ENCODE measurements at regions not wholly inside any gene's neighbourhood (a gene's known extent, or its start where the extent isn't known, plus 50 kb on each side); places are given as distances from the start of the nearest gene placed in this dataset.
A peak's percentile ranks its signal among the peaks of the same experiment; 100 is the strongest.

DNA sequence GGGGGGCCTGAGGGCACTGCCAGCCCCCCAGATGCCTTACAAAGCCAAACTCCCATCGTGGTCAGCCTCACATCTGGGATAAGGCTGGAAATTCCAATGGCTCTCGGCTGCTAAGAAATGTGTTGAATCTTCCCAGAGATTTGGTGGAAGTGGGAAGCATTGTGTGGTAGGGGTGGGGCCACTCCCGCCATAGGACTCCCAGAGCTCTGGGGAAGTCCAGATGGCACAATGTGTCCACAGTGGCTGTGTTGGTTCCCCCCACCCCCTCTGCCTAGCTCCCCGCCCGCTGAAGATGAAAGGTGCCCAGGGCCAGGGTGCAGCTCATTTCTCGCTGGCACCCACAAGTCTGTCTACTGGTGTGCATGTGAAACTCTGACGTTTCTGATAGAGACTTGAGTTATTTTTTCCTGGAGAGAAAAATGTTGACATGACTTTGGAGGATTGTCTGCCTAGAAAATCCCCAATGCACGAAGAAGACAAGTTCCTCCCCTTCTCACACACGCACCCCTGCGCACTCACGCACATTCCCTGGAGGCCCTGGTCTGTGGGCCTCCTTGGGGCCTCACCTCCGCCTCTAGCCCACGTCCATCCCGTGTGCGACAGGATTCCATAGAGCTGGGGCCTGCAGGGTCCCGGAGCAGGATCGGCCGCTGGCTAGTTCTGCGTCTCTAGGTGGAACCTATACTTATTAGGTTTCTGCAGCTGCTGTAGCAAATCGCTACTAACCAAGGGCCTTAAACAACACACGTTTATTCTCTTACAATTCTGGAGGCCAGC, 199.1 kb downstream of the ZFP36L2 start:
- DNase-seq (ENCODE audit: low read depth, low spot score): no peak
- in situ Hi-C loops (cut with HindIII; ENCODE audit: low pct_unique_long_range_greater_than_20kb, low sequenced_read_pairs): no loop called here

DNA sequence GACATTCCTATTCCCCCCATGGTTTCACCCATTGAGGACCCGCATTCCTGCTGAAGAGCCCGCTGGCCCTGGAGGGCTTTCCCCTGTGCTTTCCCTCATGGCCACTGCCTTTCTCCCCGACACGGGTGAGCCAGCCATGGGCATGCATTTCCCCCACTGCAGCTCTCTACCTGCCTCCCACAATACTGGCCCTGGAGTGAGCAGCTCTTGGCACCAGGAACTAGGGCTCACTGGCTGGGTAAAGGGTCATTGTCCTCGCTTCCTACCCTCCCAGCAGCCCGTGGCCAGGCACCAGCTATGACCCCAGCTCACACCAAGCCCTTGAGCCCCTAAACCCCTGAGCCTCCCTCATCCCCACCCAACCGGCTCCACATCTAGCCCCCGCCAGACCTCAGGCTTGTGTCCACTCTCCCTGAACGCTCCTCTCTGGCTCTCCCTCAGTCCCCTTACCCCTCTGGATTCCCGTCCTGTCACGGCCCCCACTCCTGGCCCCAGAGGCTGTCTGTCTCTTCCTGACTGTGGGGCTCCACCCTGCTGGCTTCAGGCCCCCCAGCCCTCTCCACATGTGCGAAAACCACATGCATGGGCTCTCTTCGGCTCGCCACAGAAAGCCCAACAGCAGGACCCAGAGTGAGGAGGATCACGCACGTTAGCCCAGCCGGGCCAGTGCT, 199.8 kb downstream of the ZFP36L2 start:
- in situ Hi-C loops (cut with HindIII; ENCODE audit: low pct_unique_long_range_greater_than_20kb, low sequenced_read_pairs): no loop called here
- no peak for DNase-seq (ENCODE audit: low read depth, low spot score)

DNA sequence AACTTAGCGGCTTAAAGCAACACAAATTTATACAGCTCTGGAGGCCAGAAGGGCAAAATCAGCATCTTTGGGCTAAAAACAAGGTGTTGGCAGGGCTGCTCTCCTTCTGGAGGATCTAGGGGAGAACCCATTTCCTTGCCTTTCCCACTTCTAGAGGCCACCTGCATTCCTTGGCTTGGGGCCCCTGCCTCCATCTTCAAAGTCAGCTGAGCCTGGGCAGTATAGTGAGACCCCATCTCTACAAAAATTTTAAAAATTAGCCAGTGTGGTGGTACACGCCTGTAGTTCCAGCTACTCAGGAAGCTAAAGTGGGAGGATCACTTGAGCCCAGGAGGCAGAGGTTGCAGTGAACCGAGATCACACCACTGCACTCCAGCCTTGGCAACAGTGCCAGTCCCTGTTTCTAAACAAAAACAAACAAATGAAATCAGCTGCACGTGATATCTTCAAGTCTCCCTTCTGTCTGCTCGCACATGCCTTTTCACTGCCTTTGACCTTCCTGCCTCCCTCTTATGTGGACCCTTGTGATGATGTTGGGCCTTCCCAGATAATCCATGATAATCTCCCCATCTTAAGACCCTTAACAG, 200.6 kb downstream of the ZFP36L2 start:
- DNase-seq (ENCODE audit: low read depth, low spot score): no peak
- in situ Hi-C loops (cut with HindIII; ENCODE audit: low pct_unique_long_range_greater_than_20kb, low sequenced_read_pairs): no loop called here

DNA sequence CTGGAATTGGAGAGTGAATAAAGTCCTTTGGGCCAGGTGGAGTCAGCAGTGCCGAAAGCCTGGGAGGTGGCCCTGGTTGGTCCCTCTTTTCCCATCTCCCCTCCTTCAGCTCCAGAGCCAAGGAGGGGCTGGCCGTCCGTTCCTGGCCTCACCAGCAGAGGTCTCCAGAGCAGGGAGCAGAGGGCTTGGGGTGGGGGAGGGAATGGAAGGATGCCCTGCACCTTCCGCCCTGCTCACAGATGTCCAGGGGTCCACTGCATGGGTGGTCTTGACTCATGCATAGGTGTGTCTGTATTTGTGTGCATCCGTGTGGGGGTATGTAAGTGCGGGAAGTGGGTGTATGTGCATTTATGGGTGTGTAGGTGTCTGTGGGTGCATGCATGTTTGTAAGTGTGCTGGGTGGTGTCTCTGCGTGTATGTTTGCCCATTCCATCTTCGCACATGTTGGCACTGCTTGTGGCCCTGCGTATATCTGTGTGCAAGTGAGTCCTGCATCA, 201.8 kb downstream of the ZFP36L2 start:
- in situ Hi-C loops (cut with HindIII; ENCODE audit: low pct_unique_long_range_greater_than_20kb, low sequenced_read_pairs): no loop called here
- DNase-seq (ENCODE audit: low read depth, low spot score): peak; percentile 81

DNA sequence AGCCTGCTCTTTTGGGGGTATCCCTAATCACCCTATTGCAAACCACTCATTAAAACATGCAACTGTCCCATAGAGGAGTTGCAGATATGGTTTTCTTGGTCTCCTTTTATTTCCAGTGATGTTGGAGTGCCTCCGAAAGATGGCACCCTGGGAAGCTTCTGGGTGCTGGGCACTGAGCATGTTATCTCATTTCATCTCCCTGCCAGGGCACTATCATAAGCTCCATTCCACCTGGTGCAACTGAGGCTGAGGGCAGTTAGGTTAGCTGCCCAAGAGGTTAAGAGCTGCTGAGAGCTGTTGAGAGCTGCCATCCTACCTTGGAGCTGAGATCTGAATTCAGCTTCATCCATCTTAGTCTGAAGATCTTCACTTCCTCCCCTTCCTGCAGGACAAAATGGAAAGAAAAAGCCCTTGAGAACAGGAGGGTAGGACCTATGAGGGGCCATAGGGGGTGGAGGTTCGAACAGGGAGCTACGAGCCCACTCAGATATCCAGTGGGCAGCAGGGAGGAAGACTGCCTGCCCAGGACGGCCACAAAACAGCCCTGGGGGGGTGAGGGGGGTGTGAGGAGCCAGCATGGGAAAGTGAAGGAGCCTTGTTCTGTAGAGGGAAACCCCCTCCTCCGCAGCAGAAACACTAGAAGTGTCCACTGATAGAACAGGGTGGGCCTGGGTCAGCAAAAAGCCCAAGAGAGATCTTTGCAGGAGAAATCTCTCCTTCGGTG, 202.5 kb downstream of the ZFP36L2 start:
- no peak for DNase-seq (ENCODE audit: low read depth, low spot score)
- in situ Hi-C loops (cut with HindIII; ENCODE audit: low pct_unique_long_range_greater_than_20kb, low sequenced_read_pairs): no loop called here

DNA sequence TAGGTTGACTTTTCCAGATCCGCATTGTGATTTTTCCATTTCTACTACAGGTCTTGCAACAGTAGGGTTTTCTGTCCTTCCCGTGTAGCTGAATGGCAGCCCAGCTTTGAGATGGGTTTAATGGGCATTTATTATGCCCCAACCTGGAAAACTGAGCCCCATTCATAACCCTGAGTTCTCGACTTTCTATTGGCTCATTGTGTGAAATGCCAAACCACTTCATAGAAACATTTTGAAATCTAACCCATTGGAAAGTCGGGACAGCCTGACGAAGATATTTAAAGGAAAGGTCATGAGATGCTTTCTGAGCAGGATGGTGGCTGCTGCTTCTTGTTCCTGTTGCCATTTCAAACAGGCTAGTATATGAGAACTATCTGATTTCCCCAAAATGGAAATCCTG, 203.5 kb downstream of the ZFP36L2 start:
- in situ Hi-C loops (cut with HindIII; ENCODE audit: low pct_unique_long_range_greater_than_20kb, low sequenced_read_pairs): no loop called here
- peak; percentile 66 for DNase-seq (ENCODE audit: low read depth, low spot score)

DNA sequence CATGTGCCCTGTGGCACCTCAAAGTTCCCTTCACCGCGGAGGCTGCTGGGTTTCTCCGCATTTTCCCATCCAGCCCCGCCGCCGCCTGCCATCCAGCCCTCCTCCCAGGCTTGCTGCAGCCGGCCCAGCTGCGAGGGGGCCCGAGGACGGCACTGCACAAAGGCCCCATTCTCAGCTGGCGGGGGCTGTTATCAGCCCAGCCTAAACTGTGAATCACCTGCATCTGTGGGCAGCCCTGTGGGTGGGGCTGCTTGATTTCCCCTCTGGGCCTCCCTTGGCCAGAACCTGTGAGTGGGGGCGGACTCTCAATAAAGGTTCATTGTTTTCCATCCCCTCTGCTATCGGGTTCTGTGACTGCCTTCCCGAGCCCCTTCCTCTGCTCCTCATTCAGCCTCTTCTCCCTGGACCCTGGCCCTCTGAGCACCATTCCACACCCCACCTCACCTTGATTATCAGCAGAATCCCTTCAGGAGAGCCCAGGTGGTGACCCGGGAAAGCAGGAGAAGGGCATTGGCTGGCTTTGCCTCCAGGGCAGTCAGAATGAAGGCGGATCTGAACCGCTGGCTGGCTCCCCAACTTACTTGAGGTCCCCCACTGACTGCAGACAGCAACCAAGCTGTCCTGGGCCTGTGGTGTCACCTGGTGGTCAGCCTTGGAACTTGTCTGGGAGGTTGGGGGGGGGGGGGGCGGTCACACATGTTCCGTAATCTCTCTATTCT, 204.5 kb downstream of the ZFP36L2 start:
- in situ Hi-C loops (cut with HindIII; ENCODE audit: low pct_unique_long_range_greater_than_20kb, low sequenced_read_pairs): no loop called here
- DNase-seq (ENCODE audit: low read depth, low spot score): no peak

DNA sequence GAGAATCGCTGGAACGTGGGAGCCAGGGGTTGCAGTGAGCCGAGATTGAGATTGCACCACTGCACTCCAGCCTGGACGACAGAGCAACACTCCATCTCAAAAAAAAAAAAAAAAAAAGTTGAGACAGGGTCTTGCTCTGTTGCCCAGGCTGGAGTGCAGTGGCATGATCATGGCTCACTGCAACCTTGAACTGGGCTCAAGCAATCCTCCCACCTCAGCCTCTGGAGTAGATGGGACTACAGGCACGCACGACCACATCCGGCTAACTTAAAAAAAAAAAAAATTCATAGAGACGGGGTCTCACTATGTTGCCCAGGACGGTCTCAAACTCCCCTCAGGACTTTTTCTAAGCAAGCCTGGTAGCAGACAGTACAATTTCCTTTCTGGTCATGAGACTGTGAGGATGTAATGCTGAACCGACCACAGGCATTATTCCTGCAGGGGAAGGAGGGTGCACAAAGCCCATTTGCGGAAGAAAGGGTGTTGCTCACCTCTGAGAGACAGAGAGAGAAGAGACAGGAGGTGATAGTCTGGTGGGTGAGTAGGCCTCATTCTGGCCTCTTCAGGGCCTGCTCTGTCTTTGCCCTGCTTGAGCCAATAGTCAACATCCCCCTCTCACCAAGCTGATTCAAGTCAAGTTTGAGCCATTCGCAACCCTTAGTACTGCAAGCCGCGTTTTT, 205.3 kb downstream of the ZFP36L2 start:
- in situ Hi-C loops (cut with HindIII; ENCODE audit: low pct_unique_long_range_greater_than_20kb, low sequenced_read_pairs): no loop called here
- no peak for DNase-seq (ENCODE audit: low read depth, low spot score)

DNA sequence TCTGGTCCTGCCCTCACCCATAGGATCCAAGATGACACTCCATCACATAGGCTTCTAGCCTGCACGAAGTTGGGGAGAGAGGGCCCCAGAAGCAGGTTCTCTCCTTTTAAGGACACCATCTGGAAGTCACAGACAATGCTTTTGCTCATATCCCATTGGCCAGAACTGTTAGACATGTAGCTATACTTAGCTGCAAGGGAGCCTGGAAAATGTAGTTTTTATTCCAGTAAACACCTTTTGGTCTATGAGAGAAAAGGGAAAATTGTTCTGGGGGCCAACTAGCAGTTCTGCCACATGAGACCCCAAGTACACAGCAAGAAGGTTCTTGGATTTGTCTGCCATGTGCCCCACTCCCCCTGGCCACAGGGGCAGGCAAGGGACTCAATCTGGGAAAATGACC, 206.1 kb downstream of the ZFP36L2 start:
- DNase-seq (ENCODE audit: low read depth, low spot score): no peak
- in situ Hi-C loops (cut with HindIII; ENCODE audit: low pct_unique_long_range_greater_than_20kb, low sequenced_read_pairs): no loop called here

DNA sequence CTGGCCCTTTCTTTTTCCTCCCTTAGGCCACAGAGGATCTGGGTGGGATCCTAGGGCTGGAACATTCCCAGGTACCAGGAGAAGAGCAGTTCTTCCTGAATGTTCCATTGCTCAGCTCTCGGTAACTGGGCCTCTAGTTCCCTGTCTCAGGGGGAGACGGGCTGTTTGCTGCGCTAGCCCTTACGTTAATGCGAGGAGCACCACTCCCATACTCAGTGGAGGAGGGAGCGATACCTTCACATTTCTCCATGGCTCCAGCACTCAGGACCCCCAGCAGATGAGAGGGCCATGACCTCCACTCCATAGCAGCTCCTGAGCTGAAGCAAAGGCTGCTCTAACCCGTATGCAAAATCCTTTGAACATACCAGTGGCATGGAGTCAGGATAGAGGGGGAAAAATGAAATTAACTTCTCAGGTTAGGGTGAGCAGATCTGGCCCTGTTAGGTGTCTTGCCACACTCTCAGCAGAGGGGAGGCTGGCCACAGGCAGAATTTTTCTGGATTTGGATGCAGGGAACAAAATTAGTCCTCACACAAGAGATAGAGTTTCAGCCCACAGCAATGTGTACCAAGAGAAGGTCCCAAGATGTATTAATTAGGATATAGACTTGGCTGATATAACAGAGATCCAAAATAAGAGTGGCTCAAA, 206.7 kb downstream of the ZFP36L2 start:
- no peak for DNase-seq (ENCODE audit: low read depth, low spot score)
- in situ Hi-C loops (cut with HindIII; ENCODE audit: low pct_unique_long_range_greater_than_20kb, low sequenced_read_pairs): no loop called here

DNA sequence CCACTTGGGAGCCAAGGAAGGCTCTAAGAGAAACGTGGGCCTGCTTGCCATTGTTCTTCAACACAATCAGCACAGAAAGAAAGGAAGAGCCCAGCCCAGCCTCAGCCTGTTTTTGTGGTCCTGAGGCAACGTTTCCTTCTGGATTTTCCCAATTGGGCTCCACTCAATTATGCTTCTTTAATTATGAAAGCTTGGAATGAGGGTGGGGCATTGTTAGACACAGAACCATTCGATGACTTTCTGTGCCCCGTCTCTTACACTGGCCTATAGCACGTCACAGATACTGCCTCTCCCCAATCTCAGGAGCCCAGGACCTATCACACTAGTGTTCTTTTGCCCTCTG, 207.4 kb downstream of the ZFP36L2 start:
- no peak for DNase-seq (ENCODE audit: low read depth, low spot score)
- in situ Hi-C loops (cut with HindIII; ENCODE audit: low pct_unique_long_range_greater_than_20kb, low sequenced_read_pairs): no loop called here

DNA sequence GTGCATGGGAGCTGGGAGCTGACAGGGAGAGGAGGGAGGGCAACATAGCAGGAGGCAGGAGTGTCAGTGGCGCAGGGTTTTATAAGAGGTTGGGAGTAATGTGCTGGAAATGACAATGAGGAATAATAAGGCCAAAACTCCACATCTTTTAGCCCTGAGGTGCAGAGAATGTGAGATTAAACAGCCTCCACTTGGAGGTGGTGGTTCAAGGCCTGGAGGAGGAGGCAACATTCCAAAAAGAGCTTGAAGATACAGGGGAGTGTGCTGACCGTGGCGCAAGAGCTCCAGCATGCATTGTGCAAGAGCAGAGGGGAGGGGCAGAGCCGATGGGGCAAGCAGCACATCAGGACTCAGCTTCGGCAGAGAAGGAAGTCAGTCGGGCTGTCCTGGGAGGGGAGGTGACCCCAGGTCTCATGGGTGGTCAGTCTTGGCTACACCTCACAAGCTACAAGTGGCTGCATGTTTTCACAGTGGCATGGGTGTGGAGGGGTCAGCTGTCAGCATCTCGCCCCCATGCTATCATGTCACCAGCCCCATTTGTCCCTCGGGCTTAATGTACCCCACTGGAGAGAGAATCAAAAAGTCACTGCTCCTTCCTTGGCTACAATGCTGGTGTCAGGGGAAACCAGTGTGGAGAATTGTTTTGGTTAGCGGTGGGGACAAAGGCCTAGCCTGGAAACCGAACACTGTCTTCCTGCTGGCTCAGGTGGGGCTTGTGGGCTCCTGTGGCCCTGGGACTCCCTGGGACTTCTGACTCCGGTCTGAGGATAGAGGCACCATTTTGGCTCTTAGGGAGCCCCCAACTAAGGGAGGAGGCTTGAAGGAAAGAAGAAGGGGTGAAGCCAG, 208.0 kb downstream of the ZFP36L2 start:
- in situ Hi-C loops (cut with HindIII; ENCODE audit: low pct_unique_long_range_greater_than_20kb, low sequenced_read_pairs): no loop called here
- no peak for DNase-seq (ENCODE audit: low read depth, low spot score)

DNA sequence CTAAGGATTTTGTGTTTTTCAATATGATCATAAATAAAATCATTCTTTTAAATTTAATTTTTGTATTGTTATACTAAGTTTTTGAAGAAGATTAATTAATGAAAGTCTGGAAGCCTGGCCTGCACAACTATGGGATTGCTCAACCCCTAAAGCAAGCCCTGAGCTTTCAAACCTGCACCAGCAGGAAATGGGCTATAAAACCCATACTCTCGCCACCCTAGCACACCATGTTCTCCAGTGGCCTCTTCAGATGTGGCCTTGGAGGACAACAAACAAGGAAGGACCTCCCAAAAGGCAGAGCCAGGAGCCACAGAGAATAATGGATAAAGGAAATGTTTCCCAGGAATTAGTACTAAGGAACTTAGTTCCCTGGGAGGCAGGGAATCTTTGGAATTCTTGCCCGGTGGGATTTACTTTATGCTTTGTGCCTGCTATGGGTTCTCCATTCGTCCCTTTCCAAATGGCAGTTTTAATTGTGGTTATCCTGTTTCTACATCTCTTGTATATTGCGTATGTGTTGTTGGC, 212.5 kb downstream of the ZFP36L2 start:
- in situ Hi-C loops (cut with HindIII; ENCODE audit: low pct_unique_long_range_greater_than_20kb, low sequenced_read_pairs): no loop called here
- no peak for DNase-seq (ENCODE audit: low read depth, low spot score)

DNA sequence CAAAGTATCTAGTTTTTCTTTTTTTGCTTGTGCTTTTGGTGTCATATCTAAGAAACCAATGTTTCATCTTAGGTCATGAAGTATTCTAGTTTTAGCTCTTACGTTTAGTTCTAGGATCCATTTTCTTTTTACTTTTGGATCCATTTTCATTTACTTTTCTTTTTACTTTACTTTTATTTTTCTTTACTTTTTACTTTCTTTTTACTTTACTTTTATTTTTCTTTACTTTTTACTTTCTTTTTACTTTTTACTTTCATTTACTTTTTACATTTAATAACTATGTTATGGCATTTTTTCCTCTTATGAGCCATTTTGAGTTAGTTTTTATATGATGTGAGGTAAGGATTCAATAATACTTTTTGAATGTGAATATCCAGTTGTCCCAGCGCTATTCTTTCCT, 213.4 kb downstream of the ZFP36L2 start:
- in situ Hi-C loops (cut with HindIII; ENCODE audit: low pct_unique_long_range_greater_than_20kb, low sequenced_read_pairs): no loop called here
- DNase-seq (ENCODE audit: low read depth, low spot score): no peak

DNA sequence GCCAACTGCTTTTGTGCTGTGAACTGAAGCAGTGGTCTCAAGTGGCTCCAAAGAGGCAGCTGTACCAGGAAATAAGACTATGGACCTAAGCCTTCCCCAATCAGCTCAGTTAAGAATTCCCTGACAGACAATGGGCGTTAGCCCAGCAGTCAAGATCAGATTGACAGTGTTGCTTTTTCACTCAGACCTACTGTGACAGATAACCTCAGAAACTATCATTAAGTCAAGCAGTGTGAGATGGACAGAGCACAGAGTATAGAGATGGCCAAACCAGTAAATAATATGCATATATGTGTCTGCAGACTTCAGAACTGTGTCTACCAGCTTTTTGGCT, 215.3 kb downstream of the ZFP36L2 start:
- DNase-seq (ENCODE audit: low read depth, low spot score): no peak
- in situ Hi-C loops (cut with HindIII; ENCODE audit: low pct_unique_long_range_greater_than_20kb, low sequenced_read_pairs): no loop called here

Measured in SK-MEL-5 (cell line).